Endothelial cell of umbilical vein (primary cell): ENCODE measurements at regions not wholly inside any gene's neighbourhood (a gene's known extent, or its start where the extent isn't known, plus 50 kb on each side); places are given as distances from the start of the nearest gene placed in this dataset.

Experiments
- CTCF ChIP-seq, 2 donors: IDR thresholded peaks; 1 replicate in 1 of 2; 2 replicates in 1 of 2; pipeline ENCODE4 v1.5.1; 2011; ENCODE audit warnings: low read length in 2 of 2, mild to moderate bottlenecking in 2 of 2, moderate library complexity in 2 of 2, control low read depth in 1 of 2, inconsistent platforms in 1 of 2, low read depth in 1 of 2; ENCODE audit not compliant: insufficient read depth in 1 of 2; ENCODE audit errors: extremely low read depth in 1 of 2
- EZH2 ChIP-seq: IDR thresholded peaks from 2 replicates; pipeline ENCODE4 v1.6.1; 2012; ENCODE audit warnings: borderline replicate concordance, low read depth, mild to moderate bottlenecking, moderate library complexity, low read length, inconsistent platforms; ENCODE audit not compliant: severe bottlenecking
- FOS ChIP-seq: IDR thresholded peaks from 2 replicates; pipeline ENCODE4 v1.6.1; 2011; ENCODE audit warnings: mild to moderate bottlenecking, low read length, moderate library complexity, borderline replicate concordance; ENCODE audit not compliant: insufficient read depth
- JUN ChIP-seq: IDR thresholded peaks from 2 replicates; pipeline ENCODE4 v1.6.1; 2011; ENCODE audit warnings: borderline replicate concordance, low read depth; ENCODE audit not compliant: insufficient read length, insufficient read depth
- MYC ChIP-seq: IDR thresholded peaks from one replicate; pipeline ENCODE4 v1.6.1; 2011; ENCODE audit warnings: mild to moderate bottlenecking, low read depth, low read length
- POLR2A ChIP-seq: IDR thresholded peaks from 2 replicates; pipeline ENCODE4 v1.6.1; 2012; ENCODE audit warnings: low read depth, mild to moderate bottlenecking, control low read depth, low read length
- POLR2AphosphoS5 ChIP-seq: IDR thresholded peaks from 2 replicates; pipeline ENCODE4 v1.6.1; 2012; ENCODE audit warnings: low read depth, mild to moderate bottlenecking, control low read depth, low read length, moderate library complexity; ENCODE audit not compliant: insufficient read depth
- TF ChIP-seq, protein P1 (sequence below): IDR thresholded peaks from 2 replicates; pipeline ENCODE4 v1.6.1; 2011; ENCODE audit not compliant: insufficient read depth, insufficient read length

GRCh38 chrX:36683507-36683906 is 324.7 kb upstream of the FAM47C start:
- no peak for TF ChIP-seq CTCF (IDR thresholded peaks at IDR 0.05; ENCODE audit: extremely low read depth in 1 of 2, insufficient read depth in 1 of 2, low read depth in 1 of 2, low read length in 2 of 2)
- TF ChIP-seq POLR2AphosphoS5 = no peak
- TF ChIP-seq, protein P1, sequence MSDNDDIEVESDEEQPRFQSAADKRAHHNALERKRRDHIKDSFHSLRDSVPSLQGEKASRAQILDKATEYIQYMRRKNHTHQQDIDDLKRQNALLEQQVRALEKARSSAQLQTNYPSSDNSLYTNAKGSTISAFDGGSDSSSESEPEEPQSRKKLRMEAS = no peak
- no peak for TF ChIP-seq EZH2
- TF ChIP-seq POLR2A = no peak
- TF ChIP-seq JUN = no peak
- TF ChIP-seq FOS = no peak
- no peak for TF ChIP-seq MYC
